ENCODE measurements at regions not wholly inside any gene's neighbourhood (a gene's known extent, or its start where the extent isn't known, plus 50 kb on each side); places are given as distances from the start of the nearest gene placed in this dataset.

DNA sequence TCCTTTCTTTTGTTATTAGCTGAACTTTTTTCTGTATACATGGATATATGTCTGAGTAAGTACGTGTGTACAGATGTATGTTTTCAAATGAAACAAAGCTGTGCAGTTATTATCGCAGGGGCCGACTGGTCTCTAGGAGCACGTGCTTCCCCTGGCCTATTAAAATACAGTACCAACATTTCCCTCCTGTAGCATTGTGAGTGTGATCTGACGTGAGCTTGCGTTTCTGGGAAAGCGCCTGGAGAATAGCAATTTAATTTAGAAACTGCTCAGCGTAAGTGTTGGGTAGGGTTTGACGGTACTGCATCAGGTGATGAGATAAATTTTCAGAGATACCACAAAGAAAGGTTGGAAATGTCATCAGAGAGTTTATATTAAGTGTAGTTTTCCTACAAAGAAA is 173.3 kb downstream of the FBXO8 start:
- TF ChIP-seq, protein P1, sequence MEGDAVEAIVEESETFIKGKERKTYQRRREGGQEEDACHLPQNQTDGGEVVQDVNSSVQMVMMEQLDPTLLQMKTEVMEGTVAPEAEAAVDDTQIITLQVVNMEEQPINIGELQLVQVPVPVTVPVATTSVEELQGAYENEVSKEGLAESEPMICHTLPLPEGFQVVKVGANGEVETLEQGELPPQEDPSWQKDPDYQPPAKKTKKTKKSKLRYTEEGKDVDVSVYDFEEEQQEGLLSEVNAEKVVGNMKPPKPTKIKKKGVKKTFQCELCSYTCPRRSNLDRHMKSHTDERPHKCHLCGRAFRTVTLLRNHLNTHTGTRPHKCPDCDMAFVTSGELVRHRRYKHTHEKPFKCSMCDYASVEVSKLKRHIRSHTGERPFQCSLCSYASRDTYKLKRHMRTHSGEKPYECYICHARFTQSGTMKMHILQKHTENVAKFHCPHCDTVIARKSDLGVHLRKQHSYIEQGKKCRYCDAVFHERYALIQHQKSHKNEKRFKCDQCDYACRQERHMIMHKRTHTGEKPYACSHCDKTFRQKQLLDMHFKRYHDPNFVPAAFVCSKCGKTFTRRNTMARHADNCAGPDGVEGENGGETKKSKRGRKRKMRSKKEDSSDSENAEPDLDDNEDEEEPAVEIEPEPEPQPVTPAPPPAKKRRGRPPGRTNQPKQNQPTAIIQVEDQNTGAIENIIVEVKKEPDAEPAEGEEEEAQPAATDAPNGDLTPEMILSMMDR (IDR thresholded peaks at IDR 0.05): no peak
- no peak for TF ChIP-seq POLR2A (IDR thresholded peaks at IDR 0.05)

Measured in body of pancreas (tissue), 4 donors.